Activated CD4-positive, alpha-beta T cell treated with anti-CD3 and anti-CD28 coated beads for 48 hours (primary cell): ENCODE measurements at regions not wholly inside any gene's neighbourhood (a gene's known extent, or its start where the extent isn't known, plus 50 kb on each side); places are given as distances from the start of the nearest gene placed in this dataset.

Experiments
- DNase-seq: peaks from one replicate; pipeline ENCODE4 v3.0.0-alpha.2; 2020

DNA sequence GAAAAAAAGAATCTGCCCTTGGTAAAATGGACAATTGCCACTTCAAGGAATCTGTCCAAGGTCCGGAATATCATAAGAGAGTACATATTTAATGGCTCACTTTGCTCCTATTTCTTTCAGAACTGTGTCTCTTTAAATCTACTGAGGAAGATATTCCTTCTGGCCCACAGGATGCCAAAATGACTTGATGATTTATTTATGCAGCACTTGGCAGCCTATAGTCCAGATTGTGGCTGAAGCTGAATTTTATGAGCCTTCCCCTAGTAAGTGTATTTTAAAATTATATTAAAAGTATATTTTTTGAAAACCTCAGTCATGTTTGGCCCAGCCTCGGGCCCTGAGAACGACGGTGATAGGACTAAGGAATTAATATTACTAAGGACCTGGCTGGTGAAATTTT is 465.1 kb upstream of the HNRNPA3 start:
- no peak for DNase-seq

DNA sequence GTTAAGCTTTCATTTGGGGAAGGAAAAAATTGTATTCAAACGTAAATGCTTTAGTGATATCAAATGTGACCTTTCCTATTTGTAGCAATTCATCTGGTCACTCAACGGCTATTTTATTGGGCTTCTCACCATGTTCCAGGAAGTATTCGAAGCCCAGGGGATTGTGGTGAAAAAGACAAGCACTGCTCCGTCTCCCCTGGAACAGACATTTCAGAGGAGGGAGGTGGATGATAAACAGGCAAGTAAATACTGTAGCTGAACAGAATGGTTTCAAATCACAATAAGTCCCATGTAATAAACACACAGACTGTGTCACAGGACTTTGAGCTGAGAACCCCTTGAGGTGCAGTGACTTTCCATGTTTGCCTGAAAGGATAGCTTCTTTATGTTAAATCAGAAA is 464.7 kb upstream of the HNRNPA3 start:
- no peak for DNase-seq

DNA sequence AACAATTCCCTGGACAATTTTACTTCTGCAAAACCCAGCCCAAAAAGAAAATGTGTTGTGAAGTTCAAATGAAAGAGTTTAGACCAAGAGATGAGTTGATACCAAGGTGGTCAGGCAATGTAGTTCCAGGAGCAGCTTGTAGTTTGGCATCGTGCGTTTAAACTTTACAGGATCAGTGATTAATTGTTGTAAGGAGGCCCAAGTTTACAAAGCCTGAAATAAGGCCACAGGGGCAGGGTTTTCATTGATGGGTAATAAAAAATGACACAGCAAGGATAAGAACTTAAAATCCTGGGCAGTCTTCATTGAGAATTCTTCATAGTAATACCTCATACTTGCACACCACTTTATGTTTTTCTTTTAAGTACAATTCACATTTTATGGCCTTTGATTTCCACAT is 463.9 kb upstream of the HNRNPA3 start:
- no peak for DNase-seq

DNA sequence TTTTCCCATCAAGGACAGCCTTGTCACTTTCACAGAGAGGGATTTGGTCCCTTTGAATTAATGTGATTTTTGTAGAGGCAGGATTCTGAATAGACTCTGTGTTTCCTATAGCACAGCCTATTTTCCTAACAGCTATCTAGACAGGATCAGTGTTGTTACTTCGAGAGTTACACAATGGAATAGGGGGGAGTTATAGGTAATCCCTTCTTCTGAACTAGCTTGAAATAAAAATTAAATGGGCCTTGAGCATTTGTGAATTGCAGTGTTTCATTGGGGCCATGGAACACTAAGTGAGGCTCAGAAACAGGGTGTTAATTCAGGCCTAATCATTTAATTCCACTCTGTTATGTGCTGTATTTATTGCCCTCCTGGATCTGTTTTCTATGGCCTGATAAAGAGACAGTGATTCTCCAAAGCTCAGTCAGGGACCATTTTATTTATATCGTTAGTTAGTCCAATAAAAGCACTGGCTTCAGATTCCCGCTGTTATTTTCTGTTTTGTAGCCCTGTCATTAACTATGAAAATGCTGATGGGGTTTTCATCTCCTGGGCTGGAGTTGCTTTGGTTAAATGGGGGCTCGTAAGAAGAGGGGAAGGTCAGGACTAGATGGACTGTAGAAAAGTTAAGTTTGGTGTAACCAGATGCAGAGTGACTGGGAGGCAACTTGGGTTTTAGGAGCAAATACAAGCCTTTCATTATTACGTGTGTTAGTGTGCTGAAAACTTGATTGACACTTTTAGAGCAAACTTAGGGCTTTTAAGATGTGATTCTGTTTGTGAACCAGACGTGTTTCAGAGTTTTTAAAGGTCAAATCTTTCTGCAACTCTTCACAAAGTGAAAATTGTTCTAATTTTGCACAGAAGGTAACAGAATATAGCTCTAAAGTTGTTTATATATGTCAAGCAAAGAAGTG is 461.0 kb upstream of the HNRNPA3 start:
- DNase-seq, result no peak

DNA sequence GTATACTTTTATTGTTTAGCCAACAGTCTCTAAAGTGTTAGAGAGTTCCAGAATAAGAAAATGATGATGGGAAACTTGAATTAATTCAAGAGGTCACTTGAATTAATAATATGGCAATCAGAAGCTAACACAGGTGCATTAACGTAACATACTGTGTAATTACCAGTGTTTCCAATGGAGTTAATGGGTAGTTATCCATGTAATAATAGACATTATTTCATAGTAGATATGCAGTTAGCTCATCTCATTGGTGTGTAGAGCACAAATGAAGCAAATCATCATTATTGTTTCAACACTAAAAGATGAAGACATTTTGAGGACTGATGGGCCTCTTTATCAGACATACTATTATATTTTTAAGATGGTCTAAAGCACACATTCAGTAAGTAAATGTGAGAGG is 460.3 kb upstream of the HNRNPA3 start:
- DNase-seq, result no peak

DNA sequence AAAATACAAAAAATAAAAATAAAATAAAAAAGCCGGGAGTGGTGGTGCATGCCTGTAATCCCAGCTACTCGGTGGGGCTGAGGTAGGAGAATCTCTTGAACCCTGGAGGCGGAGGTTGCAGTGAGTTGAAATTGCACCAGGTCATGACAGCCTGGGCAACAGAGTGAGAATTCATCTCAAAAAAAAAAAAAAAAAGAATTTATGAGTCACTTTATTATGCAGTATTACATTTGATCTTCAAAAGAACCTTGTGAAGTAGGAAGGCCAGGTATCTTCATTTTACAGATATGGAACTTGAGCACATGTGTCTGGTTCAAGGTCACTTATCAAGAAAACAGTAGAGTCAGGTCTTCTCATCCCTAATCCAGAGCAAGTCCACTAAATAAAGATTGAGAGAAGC is 459.4 kb upstream of the HNRNPA3 start:
- no peak for DNase-seq

DNA sequence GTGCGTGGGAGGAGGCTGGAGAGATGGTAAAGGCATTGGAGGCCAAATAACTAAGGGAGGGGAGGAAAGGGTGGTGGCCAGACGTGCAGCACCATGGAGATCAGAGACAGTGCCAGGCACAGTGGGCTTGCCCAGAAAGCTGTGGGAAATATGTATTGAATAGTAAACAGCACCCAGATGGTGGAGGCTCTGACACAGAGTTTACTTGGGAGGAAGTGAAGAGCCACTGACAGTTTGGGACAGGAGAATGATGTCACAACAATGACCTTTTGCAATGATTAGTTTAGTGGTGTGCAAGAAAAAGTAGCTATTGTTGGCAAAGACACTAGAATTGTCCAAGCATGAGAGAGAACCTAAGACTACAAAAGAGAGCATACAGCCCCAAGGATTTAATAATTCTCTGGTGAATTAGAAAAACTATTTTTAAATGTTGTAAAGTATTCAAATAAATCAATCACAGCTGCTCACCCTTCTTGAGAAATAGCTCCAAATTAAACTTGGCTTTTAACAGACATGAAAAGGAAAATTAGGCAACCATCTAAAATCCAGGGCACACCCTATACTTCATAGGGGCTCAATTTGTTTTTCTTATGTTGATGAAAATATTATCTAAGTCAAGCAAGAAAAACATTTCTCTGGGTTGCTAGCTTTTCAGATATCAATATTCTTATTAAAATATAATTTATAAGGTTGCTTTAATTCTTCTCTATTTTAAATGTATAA is 458.7 kb upstream of the HNRNPA3 start:
- DNase-seq, result no peak

DNA sequence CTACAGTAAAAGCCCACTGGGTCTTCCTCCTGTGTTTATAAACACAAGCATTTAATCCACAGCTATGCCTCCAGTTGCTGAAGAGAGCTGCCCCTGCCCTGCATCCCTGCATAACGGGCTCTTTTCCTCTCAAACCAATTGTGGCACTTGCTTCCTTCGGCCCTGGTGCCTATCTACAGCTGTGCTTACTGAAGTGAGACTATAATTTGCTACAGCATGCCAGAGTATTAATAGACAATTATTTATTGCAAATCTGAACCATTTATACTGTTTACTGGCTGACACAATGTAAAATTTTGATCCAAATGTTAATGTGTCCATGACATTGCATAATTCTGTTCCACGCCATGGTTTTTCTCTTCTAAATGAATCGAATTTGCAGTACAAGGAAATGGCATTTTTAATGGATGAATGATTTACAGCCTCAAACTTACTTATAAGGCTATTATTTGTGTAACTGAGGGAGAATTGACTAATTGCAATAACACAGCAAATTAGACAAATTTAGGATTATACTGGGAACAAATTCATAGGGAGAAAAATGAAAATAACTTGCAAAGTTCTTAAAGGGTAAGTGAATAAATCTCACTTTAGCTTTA is 457.0 kb upstream of the HNRNPA3 start:
- DNase-seq, result no peak

DNA sequence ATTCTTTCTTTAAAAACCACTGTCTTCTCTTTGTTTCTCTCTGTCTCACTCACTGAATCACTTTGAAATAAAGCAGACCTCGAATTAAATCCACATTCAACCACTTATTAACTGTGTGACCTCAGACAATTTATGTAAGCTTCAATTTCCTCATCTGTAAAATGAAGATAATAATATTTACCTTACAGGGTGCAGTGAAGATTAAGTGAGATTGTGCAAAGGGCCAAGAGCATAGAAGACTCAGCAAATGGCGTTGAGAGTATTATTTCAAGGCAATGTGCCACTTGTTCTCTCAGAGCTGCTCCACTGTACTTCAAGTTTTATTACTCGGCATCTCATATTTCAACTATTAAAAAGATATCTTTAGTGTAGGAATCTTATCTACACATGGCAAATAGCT is 454.2 kb upstream of the HNRNPA3 start:
- DNase-seq, result no peak

DNA sequence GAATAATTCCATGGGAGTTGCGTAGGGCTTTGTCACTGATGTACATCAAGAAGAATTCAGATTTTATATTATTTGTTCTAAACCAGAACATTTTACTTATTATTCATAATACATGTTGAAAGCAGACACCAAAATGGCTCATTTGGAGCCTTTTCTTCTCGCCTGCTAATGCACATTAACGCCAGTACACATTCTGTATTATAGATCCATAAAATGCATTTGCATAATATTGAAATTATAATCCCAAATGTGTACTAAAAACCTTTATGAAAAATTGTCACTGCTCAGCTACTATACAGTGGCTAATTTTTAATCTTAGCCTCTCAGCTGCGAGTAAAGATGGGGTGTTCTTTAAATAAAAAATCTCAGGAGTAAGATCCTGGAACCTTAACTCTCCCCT is 452.2 kb upstream of the HNRNPA3 start:
- no peak for DNase-seq

DNA sequence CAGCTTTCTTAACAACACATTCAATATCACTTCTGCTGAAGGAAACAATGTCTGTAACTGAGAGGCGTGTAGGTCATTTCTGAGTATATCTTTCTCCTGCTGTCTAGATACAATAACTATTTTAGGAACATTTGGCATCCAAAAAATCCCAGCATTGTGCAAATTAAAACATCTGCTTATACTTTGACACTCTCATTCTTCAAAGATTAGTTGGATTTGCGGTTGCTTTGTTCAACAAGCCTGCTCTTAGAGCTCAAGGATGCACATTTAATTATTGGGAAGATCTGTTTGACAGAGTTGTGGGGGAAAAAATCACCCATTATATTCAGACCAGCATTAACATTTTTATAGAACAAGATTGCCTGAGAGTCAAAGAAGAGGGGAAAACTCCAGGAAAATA is 449.5 kb upstream of the HNRNPA3 start:
- DNase-seq, result no peak

DNA sequence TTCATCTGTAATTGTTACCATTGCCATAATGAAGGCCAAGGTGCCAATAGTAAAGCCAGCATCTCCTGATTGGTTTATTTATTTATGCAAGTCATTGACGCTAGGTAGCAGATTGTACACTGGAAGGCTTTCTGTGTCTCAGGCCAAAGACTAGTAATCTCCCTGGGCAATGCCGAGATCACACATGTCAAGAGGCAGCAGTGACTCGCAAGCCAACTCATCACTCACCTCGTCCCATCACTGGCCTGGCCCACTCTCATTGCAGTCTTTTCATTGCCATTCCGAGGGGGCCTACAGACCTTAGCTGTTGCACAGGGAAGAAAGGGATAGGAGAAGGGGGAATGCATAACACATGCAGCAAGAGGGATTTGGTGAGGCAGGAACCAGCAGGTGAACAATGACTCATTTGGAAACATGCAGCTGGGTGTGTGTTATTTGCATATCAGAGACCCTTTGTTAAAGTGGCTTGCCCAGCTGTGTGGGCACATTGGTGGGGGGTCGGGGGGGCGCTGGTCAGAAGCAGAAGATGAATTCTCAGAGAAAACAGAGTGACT is 448.7 kb upstream of the HNRNPA3 start:
- no peak for DNase-seq

DNA sequence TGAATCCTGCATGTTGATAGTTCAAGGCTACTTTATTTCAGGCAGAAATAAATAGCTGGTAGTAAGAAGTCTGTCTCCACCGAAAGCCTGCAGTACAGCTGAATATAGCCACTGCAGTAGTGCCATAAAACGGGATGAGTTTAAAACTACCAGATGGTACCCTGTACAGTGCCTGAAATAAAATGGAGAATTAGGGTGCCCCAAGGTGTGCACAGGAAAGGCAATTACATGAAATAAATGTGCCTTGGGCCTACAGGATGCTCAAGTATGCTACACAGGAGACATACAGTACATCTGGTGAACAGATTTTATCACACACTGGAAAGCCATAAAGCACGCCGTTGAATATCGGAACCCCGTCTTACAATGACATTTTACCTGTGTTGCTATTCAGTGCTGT is 447.7 kb upstream of the HNRNPA3 start:
- no peak for DNase-seq

DNA sequence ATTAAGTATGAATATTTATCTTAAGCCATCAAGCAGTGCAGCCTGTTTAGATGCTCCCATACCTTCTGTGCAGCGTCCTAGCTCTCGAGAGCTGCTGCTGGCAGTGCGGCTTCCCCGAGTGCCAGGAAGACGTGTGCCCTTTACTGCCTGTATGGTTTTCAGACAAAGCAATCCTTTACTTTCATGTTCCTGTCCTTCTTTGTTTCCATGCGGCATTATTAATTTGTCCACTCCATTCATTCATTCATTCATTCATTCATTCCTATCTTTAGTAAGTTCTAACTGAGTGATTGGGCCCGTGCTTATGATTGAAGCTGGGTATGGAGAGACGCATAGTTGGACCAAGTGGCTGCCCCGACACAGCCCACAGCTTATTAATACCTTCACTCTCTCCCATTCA is 446.6 kb upstream of the HNRNPA3 start:
- DNase-seq, result no peak

DNA sequence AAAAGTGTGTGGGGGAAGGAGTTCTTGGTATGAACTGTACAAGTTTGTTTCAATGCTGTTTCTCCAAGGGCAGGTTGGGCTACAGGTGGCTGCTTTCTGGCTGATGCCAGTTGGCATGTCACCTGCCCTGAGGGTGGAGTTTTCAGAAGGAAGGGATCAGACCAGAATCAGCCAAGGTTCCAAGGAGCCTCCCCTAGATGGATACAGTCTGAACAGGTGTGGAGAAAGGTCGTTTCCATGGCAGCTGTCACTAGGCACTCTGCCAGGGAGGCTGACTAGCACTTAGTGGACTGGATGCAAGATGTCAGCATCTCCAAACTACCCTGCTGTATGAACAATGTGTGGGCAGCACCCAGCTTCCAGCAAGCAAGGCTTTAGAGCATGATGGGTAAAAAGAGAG is 444.4 kb upstream of the HNRNPA3 start:
- no peak for DNase-seq

DNA sequence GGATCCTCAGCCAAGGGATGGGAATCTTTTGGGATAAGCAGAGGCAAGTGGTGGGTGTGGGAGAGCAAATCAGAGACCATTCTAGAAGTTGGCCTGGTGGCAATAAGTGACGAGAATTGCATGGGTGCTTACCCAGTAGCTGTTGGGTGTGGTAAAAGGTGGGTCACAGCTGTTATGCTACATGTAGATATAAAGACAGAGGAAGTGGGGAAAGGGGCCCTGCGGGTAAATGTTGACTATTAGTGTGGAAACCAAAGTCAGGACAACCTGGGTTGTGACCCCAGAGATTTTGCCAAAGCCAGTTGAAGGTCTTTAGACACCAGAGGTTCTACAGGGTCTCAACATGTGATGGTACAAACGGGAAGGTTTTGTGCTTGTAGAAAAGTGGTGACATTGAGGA is 443.6 kb upstream of the HNRNPA3 start:
- no peak for DNase-seq

DNA sequence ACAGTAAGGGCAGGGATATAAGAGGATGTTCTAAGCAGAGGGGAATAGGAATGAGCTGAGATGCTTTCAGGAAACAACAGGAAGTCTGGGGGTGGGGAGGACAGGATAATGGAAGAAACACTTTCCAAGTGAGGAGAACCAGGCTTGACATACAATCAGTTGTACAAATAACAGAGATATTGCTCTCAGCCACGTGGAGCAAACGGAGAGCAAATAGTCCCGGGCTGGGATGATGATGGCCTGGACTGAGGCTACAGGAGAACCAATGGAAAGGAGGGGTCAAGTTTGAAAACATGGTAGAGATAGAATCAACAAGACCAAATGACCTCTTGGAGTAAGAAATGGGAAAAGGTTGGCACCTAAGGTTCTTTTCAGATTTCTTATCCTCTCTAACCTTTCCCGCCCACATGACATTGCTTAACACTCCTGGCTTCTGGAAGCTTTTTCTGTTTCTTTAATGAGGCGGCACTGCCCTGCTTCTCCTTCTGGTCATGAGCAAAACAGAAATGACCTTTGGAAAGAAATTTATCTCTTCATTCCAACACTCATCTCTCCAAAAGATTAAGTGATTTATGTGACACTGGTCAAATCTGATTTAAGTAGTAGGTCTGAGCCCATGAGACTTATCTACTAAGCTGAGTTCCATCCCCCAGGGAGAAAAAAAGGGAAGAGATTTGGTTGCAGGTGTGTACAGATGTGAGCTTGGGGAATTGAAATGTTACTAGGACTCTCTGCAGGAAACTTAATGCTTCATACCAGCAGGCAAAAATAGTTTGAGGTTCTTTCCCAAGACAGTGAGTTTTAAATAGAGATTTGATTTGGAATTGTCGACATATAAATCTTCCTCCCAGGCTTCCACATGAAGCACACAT is 442.9 kb upstream of the HNRNPA3 start:
- DNase-seq, result no peak

DNA sequence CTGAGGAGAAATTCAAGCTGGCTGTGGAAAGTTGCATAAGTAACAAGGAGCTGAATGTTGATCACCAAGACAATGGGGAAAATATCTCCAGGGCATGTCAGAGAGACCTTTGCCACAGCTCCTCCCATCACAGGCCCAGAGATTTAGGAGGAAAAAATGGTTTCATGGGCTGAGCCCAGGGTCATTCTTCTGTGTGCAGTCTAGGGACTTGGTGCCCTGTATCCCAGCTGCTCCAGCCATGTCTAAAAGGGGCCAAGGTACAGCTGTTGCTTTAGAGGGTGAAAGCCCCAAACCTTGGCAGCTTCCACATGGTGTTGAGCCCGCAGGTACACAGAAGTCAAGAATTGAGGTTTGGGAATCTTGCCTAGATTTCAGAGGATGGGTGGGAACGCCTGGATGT is 439.8 kb upstream of the HNRNPA3 start:
- DNase-seq, result no peak

DNA sequence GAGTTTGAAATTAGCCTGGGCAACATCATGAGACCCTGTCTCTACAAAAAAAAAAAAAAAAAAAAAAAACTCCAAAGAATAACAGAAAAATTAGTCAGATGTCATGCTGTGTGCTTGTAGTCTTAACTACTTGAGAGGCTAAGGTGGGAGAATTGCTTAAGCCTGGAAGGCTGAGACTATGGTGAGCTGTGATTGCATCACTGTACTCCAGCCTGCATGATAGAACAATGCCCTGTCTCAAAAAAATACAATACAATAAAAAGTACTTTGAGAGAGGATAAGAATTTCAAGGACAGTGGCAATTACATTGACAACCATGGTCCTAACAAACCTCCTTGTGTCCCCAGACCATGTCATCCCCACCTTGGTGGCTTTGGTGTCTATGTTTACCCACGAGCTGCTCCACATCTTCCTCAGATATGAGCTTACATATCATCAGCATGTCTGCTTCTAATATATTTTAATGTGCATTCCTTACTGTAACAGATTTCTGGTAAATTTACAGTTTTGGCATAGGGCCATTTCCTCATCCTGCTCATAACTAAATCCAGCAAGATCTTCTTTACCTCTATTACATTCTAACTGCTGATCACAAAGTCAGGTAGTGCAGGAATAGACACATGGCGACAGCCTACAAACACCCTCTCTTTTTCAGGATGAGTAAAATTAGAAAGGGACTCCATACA is 437.7 kb upstream of the HNRNPA3 start:
- no peak for DNase-seq

DNA sequence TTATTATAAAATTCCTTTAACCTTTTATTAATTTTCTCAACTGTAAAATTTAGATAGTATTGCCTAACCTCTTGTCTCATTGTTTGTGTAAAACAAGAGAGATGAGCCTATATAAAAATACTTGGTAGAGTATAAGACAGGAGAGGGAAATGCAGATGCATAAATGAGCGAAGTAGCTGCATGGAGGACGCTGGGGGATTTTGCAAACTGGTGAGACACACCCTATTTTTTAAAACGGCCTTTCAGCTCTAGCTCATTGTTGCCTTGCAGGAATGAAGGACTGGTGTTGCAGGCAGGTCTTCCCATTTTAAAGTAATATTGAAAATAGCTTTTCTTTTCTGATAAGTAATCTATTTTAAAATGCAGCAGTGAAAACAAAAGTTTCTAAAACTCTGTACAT is 435.3 kb upstream of the HNRNPA3 start:
- no peak for DNase-seq

DNA sequence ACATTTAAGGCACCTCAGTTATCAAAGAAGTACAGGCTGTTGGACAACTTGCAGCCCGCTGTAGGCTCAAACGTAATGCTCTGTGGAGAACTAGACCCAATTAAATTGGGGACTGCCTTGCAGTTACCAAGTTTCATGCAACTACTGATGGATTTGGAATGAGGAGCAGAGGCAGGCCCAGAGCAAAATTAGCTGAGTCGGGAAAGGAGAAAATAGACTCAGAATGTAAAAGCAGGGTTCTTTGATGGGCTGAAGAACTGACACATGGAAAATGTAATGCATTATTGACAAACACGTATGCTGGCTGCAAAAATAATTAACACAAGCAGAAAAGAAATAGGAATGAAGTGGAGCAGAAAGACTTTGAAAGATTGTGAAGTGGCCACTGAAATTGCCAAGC is 432.7 kb upstream of the HNRNPA3 start:
- DNase-seq, result no peak

DNA sequence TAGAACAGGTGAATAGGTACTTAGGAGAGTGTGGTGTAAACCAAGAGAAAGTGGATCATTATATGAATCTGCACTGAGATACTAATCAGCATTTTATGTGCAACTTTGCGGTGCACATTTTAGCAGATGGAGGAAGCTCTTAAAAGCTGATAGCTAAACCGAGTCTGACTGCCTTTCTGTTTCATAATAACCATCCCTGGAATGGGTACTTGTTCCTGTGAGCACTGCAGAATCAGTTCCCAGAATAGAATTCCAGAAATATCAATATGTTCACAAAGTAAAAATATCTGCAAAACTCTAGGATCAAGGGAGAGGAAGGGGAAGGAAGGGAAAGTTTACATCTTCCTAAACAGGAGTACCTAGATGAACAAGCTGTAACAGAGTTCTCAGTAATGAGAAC is 432.2 kb upstream of the HNRNPA3 start:
- DNase-seq, result no peak
